ENCODE measurements at regions not wholly inside any gene's neighbourhood (a gene's known extent, or its start where the extent isn't known, plus 50 kb on each side); places are given as distances from the start of the nearest gene placed in this dataset.
"Not testable (repeated sequence)": the region's sequence is repeated elsewhere in the genome, so short reads cannot be mapped to it uniquely, and the experiment has no call there.

- no peak for DNase-seq (ENCODE audit: low read depth)
- no peak overlapping the region for H3K4me3 ChIP-seq (ENCODE audit: low read depth, low read length)
- TF ChIP-seq CTCF (IDR thresholded peaks at IDR 0.05; ENCODE audit: insufficient read depth, low read length): no peak
These were observed 290.5 kb upstream of the HS6ST1 start for GRCh38 chr2:128608921-128609880.

- H3K4me3 ChIP-seq (ENCODE audit: low read depth, low read length): no peak overlapping the region
- no peak for DNase-seq (ENCODE audit: low read depth)
- TF ChIP-seq CTCF (IDR thresholded peaks at IDR 0.05; ENCODE audit: insufficient read depth, low read length): no peak
These were observed 291.8 kb upstream of the HS6ST1 start for GRCh38 chr2:128610496-128610895.

GRCh38 chr2:128611421-128612320 lies 293.0 kb upstream of the HS6ST1 start:
- no peak for TF ChIP-seq CTCF (IDR thresholded peaks at IDR 0.05; ENCODE audit: insufficient read depth, low read length)
- no peak overlapping the region for H3K4me3 ChIP-seq (ENCODE audit: low read depth, low read length)
- DNase-seq (ENCODE audit: low read depth): no peak

GRCh38 chr2:128612628-128613027 lies 294.0 kb upstream of the HS6ST1 start:
- no peak overlapping the region for H3K4me3 ChIP-seq (ENCODE audit: low read depth, low read length)
- TF ChIP-seq CTCF (IDR thresholded peaks at IDR 0.05; ENCODE audit: insufficient read depth, low read length): no peak
- no peak for DNase-seq (ENCODE audit: low read depth)

GRCh38 chr2:128613351-128613750 lies 294.7 kb upstream of the HS6ST1 start:
- TF ChIP-seq CTCF (IDR thresholded peaks at IDR 0.05; ENCODE audit: insufficient read depth, low read length): no peak
- DNase-seq (ENCODE audit: low read depth): no peak
- H3K4me3 ChIP-seq (ENCODE audit: low read depth, low read length): no peak overlapping the region

- no peak for TF ChIP-seq CTCF (IDR thresholded peaks at IDR 0.05; ENCODE audit: insufficient read depth, low read length)
- H3K4me3 ChIP-seq (ENCODE audit: low read depth, low read length): no peak overlapping the region
- no peak for DNase-seq (ENCODE audit: low read depth)
These were observed 295.2 kb upstream of the HS6ST1 start for GRCh38 chr2:128613876-128614275.

GRCh38 chr2:128614907-128615306 lies 296.2 kb upstream of the HS6ST1 start:
- not testable (repeated sequence) for H3K4me3 ChIP-seq (ENCODE audit: low read depth, low read length); DNase-seq (ENCODE audit: low read depth)

Data from fibroblast of the aortic adventitia (primary cell).